ENCODE measurements at regions not wholly inside any gene's neighbourhood (a gene's known extent, or its start where the extent isn't known, plus 50 kb on each side); places are given as distances from the start of the nearest gene placed in this dataset.

GRCh38 chr3:76888856-76889255 is 151.0 kb upstream of the ROBO2 start:
- intact Hi-C loops (cut with DNase I): no loop called here
- Histone ChIP-seq H3K36me3 (no peaks in the 10 kb centered on the region), H3K9me3 (no peaks in the 10 kb centered on the region), H3K4me1 (no peaks in the 10 kb centered on the region), H3K4me3 (no peak overlapping the region), H3K27ac (no peak overlapping the region), H3K27me3 (no peaks in the 10 kb centered on the region)
- TF ChIP-seq, protein P1, sequence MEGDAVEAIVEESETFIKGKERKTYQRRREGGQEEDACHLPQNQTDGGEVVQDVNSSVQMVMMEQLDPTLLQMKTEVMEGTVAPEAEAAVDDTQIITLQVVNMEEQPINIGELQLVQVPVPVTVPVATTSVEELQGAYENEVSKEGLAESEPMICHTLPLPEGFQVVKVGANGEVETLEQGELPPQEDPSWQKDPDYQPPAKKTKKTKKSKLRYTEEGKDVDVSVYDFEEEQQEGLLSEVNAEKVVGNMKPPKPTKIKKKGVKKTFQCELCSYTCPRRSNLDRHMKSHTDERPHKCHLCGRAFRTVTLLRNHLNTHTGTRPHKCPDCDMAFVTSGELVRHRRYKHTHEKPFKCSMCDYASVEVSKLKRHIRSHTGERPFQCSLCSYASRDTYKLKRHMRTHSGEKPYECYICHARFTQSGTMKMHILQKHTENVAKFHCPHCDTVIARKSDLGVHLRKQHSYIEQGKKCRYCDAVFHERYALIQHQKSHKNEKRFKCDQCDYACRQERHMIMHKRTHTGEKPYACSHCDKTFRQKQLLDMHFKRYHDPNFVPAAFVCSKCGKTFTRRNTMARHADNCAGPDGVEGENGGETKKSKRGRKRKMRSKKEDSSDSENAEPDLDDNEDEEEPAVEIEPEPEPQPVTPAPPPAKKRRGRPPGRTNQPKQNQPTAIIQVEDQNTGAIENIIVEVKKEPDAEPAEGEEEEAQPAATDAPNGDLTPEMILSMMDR (IDR thresholded peaks at IDR 0.05): no peak
- no peak for DNase-seq (ENCODE audit: low spot score in 2 of 2)

DNA sequence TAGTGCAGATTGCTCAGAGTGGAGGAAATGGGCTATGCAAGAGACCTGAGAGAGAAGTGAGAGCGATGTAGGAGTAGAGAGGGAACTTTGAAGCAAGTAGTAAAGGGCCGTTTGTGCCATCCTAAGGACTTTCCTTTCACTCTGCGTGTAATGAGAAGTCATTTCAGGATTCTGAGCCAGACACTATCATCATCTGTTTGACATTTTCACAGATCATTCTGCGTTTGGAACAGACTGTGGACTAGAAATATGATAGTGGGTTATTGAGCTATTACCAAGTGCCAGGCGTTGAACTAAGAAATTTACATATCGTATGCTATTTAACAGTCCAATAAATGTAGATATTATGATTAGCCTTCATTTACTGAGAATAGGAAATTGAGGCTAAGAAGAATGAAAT is 150.0 kb upstream of the ROBO2 start:
- no peak for DNase-seq (ENCODE audit: low spot score in 2 of 2)
- intact Hi-C loops (cut with DNase I): no loop called here
- Histone ChIP-seq H3K27ac (no peak overlapping the region), H3K36me3 (no peaks in the 10 kb centered on the region), H3K27me3 (no peaks in the 10 kb centered on the region), H3K4me1 (no peaks in the 10 kb centered on the region), H3K4me3 (no peak overlapping the region), H3K9me3 (no peaks in the 10 kb centered on the region)
- TF ChIP-seq, protein P1 (IDR thresholded peaks at IDR 0.05): no peak

DNA sequence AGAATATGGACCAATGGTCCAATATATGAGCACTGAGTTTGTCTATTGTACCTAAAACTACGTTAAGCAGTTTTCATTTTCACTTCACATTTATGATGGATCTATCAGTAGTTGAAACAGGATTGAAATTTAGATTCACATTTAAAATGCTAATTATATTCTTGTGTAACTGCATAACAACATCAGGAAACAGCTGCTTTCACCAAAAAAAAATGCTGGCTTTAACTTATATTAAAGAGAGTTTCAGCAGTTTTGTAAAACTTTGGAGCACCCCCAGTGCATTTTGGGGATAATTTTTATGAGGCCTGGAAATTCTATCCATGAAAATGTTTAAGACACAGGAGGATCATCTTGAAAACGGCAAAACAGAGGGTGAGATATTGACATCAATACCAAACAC is 142.8 kb upstream of the ROBO2 start:
- Histone ChIP-seq H3K4me3 (no peak overlapping the region), H3K27ac (no peak overlapping the region), H3K9me3 (no peaks in the 10 kb centered on the region), H3K36me3 (no peaks in the 10 kb centered on the region), H3K27me3 (no peaks in the 10 kb centered on the region), H3K4me1 (no peaks in the 10 kb centered on the region)
- intact Hi-C loops (cut with DNase I): no loop called here
- TF ChIP-seq, protein P1 (IDR thresholded peaks at IDR 0.05): no peak
- no peak for DNase-seq (ENCODE audit: low spot score in 2 of 2)

DNA sequence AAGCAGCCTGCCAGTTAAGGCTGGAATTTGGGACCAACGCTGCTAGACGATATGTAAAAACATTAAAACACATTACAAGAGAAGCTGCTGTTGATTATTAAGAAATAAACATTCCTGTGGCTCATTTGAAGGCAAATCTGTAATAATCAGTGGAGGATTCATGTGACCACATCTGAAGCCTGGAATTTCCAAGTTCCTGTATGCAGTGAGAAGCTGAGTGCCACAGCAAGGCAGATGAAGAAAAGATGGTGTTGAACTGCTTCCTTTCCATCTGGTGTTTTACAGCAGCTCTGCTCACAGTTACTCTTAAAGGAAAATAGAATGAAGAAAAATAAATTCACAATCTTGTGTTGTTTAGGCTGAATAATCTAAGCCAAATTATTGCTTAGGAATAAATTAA is 139.3 kb upstream of the ROBO2 start:
- Histone ChIP-seq H3K27me3 (no peaks in the 10 kb centered on the region), H3K4me1 (no peaks in the 10 kb centered on the region), H3K4me3 (no peak overlapping the region), H3K9me3 (no peaks in the 10 kb centered on the region), H3K27ac (no peak overlapping the region), H3K36me3 (no peaks in the 10 kb centered on the region)
- intact Hi-C loops (cut with DNase I): no loop called here
- TF ChIP-seq, protein P1 (IDR thresholded peaks at IDR 0.05): no peak
- no peak for DNase-seq (ENCODE audit: low spot score in 2 of 2)

DNA sequence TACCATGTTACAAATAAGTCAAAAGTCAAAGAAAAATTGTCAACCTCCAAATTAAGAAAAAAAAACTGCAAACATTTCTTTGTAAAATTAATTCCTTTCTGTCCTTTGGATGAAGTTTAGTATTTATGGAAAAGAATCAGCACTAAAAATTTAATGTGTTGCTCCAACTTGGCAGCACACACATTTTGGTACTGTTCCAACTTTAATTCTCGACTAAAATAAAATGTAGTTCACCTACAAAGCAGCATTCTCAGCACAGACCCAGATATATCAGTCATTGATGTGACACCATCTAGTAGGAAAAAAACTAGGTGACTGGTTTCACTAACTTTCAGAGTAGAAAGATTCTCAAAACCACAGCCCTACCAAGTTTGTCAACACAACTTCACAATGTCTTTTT is 131.7 kb upstream of the ROBO2 start:
- H3K4me1 ChIP-seq: no peaks in the 10 kb centered on the region
- H3K4me3 ChIP-seq: no peak overlapping the region
- TF ChIP-seq, protein P1 (IDR thresholded peaks at IDR 0.05): no peak
- H3K36me3 ChIP-seq: no peaks in the 10 kb centered on the region
- no peak for DNase-seq (ENCODE audit: low spot score in 2 of 2)
- no peaks in the 10 kb centered on the region for H3K27me3 ChIP-seq
- no peaks in the 10 kb centered on the region for H3K9me3 ChIP-seq
- intact Hi-C loops (cut with DNase I): no loop called here
- H3K27ac ChIP-seq: no peak overlapping the region

GRCh38 chr3:76912841-76913383 is 127.0 kb upstream of the ROBO2 start:
- TF ChIP-seq, protein P1 (IDR thresholded peaks at IDR 0.05): no peak
- intact Hi-C loops (cut with DNase I): no loop called here
- H3K27me3 ChIP-seq: no peaks in the 10 kb centered on the region
- no peak overlapping the region for H3K4me3 ChIP-seq
- DNase-seq (ENCODE audit: low spot score in 2 of 2): no peak
- H3K4me1 ChIP-seq: no peaks in the 10 kb centered on the region
- no peak overlapping the region for H3K27ac ChIP-seq
- no peaks in the 10 kb centered on the region for H3K36me3 ChIP-seq
- no peaks in the 10 kb centered on the region for H3K9me3 ChIP-seq

Data from ascending aorta (tissue), 2 donors.